Mucosa of gallbladder (tissue), 1 donor: ENCODE measurements at regions not wholly inside any gene's neighbourhood (a gene's known extent, or its start where the extent isn't known, plus 50 kb on each side); places are given as distances from the start of the nearest gene placed in this dataset.

ENCODE experiments used
- DNase-seq: peaks from one replicate; pipeline ENCODE4 v3.0.0-alpha.2; 2020; ENCODE audit warnings: low spot score
- donor health status: DM: no; HTN: no; CAD: no.

- no peak for DNase-seq
Observed at GRCh38 chr3:127399154-127399553, 111.3 kb upstream of the PRR20G start.

DNA sequence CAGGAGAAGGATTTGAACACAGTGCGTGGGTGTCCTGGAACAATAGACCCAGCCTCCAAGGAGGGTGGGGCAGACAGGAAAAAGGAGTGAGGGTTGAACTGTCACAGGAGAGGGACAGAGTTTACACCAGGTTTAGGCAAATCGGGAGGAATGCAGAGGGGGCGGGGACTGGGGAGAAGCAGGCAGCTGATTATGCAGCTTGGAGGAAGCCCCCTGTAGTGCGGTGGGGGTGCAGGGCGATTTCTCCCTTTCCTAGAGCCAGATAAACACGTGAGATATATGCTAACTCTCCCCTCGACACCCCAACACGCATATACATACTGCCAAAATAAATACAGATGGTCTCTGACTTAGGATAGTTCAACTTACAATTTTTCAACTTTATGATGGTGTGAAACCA, 108.6 kb upstream of the PRR20G start:
- DNase-seq = no peak

- no peak for DNase-seq
Observed at GRCh38 chr3:127395663-127396355, 108.0 kb upstream of the PRR20G start.

GRCh38 chr3:127394984-127395662, 107.3 kb upstream of the PRR20G start:
- no peak for DNase-seq

DNA sequence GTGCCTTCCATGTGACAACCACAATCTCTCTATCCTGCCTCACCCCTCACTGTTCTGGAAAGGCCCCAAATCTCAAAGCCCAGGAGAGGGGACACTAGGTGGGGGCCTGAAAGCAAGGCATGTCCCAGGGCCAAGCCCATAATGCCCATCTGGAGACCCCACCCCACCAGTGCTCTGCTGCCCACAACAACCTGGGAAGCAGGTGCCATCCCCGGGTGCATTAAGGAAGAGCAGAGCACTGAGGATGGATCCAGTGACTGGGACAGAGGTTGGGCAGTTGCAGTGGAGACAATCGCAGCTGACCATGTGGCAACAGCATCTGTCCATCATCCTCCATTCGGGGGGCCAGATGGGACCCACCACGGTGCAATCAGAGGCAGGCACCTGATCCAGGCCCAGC, 106.2 kb upstream of the PRR20G start:
- no peak for DNase-seq

DNA sequence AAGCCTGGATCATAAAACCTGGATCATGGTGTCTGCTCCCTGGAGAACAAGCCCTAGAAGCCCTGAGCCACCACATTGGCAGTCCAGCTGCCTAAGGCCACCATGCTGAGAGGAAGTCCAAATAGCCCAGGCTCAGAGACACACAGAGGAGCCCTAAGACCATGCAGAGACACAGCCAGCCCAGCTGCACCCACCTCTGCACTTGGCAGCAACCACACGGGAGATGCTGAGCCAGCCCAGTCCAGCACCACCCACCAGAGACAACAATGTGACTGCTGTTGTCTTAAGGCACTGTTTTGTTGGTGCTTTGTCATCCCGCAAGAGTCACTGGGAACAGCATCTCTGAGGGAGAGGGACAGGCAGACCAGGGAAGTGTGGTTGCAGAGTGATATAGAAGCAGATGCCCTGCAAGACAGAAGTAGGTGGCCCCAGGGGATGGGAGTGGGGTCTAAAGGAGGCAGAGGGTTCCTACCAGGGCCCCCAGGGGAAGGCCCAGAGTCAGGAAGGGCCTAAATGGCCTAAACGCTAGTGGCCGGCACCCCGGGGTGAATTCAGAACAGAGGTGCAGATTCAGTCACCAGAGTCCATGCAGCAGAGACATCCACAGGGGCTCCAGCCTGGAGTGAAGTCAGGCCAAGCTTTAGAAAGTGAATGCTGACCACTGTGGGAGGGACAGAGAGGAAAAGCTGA, 105.4 kb upstream of the PRR20G start:
- DNase-seq = no peak

DNA sequence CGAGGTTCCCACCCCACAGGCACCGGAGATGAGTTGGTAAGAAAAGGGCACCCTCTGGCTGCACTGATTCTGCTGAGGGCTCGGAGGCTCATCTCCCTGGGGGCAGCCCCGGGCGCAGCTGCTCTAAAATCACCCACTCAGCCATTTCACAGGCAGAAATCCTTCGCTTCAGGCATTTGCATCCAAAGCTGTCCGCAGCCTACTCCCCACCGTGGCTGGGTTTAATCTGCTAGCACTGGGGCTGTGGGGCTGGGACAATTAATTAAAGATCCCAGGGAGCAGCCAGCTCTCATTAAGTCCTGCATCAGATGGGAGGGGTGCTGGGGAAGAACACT, 104.3 kb upstream of the PRR20G start:
- DNase-seq = no peak

- DNase-seq = no peak
Observed at GRCh38 chr3:127391436-127392155, 103.8 kb upstream of the PRR20G start.

- no peak for DNase-seq
Observed at GRCh38 chr3:127390365-127391025, 102.6 kb upstream of the PRR20G start.

- no peak for DNase-seq
Observed at GRCh38 chr3:127389913-127390312, 102.1 kb upstream of the PRR20G start.

DNA sequence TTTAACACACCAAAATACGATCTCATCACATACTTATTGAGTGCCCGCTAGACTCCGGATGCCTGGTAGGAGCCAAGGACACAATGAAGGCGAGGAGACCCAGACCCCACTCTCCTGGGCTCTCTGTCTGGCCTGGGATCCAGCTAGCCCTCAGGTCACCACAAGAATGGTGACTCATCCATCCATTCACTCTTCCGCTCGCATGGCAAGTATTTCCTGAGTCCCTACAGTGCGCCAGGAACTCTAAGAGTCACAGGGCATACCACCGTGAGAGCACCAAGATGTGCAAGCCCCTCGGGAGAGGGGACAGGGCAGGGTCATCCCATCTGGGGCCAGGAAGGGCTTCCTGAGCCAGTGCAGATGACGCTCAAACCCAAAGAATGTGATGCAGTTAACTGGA, 101.6 kb upstream of the PRR20G start:
- DNase-seq = no peak

- DNase-seq = no peak
Observed at GRCh38 chr3:127388427-127388826, 100.6 kb upstream of the PRR20G start.

GRCh38 chr3:127387556-127388153, 99.8 kb upstream of the PRR20G start:
- no peak for DNase-seq

GRCh38 chr3:127387119-127387518, 99.3 kb upstream of the PRR20G start:
- no peak for DNase-seq

DNA sequence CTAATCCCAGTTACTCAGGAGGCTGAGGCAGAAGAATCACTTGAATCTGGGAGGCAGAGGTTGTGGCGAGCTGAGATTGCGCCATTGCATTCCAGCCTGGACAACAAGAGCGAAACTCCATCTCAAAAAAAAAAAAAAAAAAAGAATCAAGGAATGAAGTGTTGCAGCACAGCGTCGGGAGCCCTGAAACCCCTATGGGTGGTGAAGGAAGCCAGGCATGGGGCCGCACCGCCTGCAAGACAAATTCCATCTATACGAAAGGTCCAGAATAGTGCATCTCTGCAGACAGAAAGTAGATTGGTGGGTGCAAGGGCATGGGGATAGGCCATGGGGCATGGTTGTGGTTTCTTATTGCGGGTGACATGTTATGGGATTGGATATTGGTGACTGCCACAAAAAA, 98.6 kb upstream of the PRR20G start:
- no peak for DNase-seq

- DNase-seq = no peak
Observed at GRCh38 chr3:127385540-127385870, 97.7 kb upstream of the PRR20G start.

GRCh38 chr3:127384717-127385539, 97.1 kb upstream of the PRR20G start:
- DNase-seq = no peak

GRCh38 chr3:127383656-127384179, 95.9 kb upstream of the PRR20G start:
- no peak for DNase-seq

- DNase-seq = no peak
Observed at GRCh38 chr3:127377801-127378655, 90.2 kb upstream of the PRR20G start.
